ENCODE measurements at regions not wholly inside any gene's neighbourhood (a gene's known extent, or its start where the extent isn't known, plus 50 kb on each side); places are given as distances from the start of the nearest gene placed in this dataset.

- peak overlapping the region; percentile 56 for H3K4me2 ChIP-seq (ENCODE audit: low read depth, low read length, poor library complexity, severe bottlenecking)
- H3K9me3 ChIP-seq (ENCODE audit: insufficient read depth, low read depth, low read length), result 0 out of 2 replicates have a peak, but pooled peaks cover 8% of the 10 kb centered on the region
- H4K20me1 ChIP-seq (ENCODE audit: insufficient read depth, low read length, poor library complexity, severe bottlenecking), result no peaks in the 10 kb centered on the region
- H3K9ac ChIP-seq (ENCODE audit: low read depth, low read length, poor library complexity, severe bottlenecking), result peak overlapping the region; percentile 5
- H3K27me3 ChIP-seq (ENCODE audit: insufficient read depth, low read length, poor library complexity, severe bottlenecking), result no peaks in the 10 kb centered on the region
- H3K4me1 ChIP-seq (ENCODE audit: insufficient read depth, low read length, poor library complexity, severe bottlenecking), result peaks cover 13% of the 10 kb centered on the region
- no peaks in the 10 kb centered on the region for H3K9me2 ChIP-seq (replicated peaks; ENCODE audit: low read depth, low read length)
- peaks cover 12% of the 10 kb centered on the region; the same call in 1 of the 2 replicates for H3K36me3 ChIP-seq (ENCODE audit: insufficient read depth, low read length)
- H3K79me2 ChIP-seq (ENCODE audit: insufficient read depth, low read length), result peaks cover 22% of the 10 kb centered on the region; the same call in 1 of the 2 replicates
- no peaks in the 10 kb centered on the region for H3F3A ChIP-seq (ENCODE audit: low read depth)
- H2AFZ ChIP-seq (ENCODE audit: low read length), result no peak overlapping the region
- no peak for TF ChIP-seq CTCF (conservative IDR thresholded peaks at IDR 0.05; ENCODE audit: low read length)
- H3K4me3 ChIP-seq (ENCODE audit: low read length, poor library complexity, severe bottlenecking), result peak overlapping the region; percentile 14
Observed at GRCh38 chr22:49600891-49601431, 226.7 kb downstream of the BRD1 start.

- Histone ChIP-seq H2AFZ (ENCODE audit: low read length) (no peak overlapping the region), H3F3A (ENCODE audit: low read depth) (no peaks in the 10 kb centered on the region), H3K4me3 (ENCODE audit: low read length, poor library complexity, severe bottlenecking) (peak overlapping the region; percentile 14), H3K27me3 (ENCODE audit: insufficient read depth, low read length, poor library complexity, severe bottlenecking) (no peaks in the 10 kb centered on the region), H3K4me1 (ENCODE audit: insufficient read depth, low read length, poor library complexity, severe bottlenecking) (peaks cover 13% of the 10 kb centered on the region), H3K9me2 (replicated peaks; ENCODE audit: low read depth, low read length) (no peaks in the 10 kb centered on the region), H3K9me3 (ENCODE audit: insufficient read depth, low read depth, low read length) (0 out of 2 replicates have a peak, but pooled peaks cover 8% of the 10 kb centered on the region), H3K79me2 (ENCODE audit: insufficient read depth, low read length) (peaks cover 22% of the 10 kb centered on the region; the same call in 1 of the 2 replicates), H3K9ac (ENCODE audit: low read depth, low read length, poor library complexity, severe bottlenecking) (peak overlapping the region; percentile 5), H3K4me2 (ENCODE audit: low read depth, low read length, poor library complexity, severe bottlenecking) (peak overlapping the region; percentile 56), H3K36me3 (ENCODE audit: insufficient read depth, low read length) (peaks cover 17% of the 10 kb centered on the region; the same call in 1 of the 2 replicates), H4K20me1 (ENCODE audit: insufficient read depth, low read length, poor library complexity, severe bottlenecking) (no peaks in the 10 kb centered on the region)
- no peak for TF ChIP-seq CTCF (conservative IDR thresholded peaks at IDR 0.05; ENCODE audit: low read length)
- no peak for TF ChIP-seq EZH2phosphoT487 (IDR thresholded peaks at IDR 0.05; ENCODE audit: borderline replicate concordance)
Observed at GRCh38 chr22:49600468-49600867, 227.2 kb downstream of the BRD1 start.

GRCh38 chr22:49599691-49600455 lies 227.8 kb downstream of the BRD1 start:
- peaks cover 23% of the 10 kb centered on the region; the same call in 1 of the 2 replicates for H3K36me3 ChIP-seq (ENCODE audit: insufficient read depth, low read length)

More at GRCh38 chr22:49599691-49600455, 227.8 kb downstream of the BRD1 start:
- Histone ChIP-seq H3K27me3 (ENCODE audit: insufficient read depth, low read length, poor library complexity, severe bottlenecking) (no peaks in the 10 kb centered on the region), H3F3A (ENCODE audit: low read depth) (no peaks in the 10 kb centered on the region), H3K4me1 (ENCODE audit: insufficient read depth, low read length, poor library complexity, severe bottlenecking) (peaks cover 13% of the 10 kb centered on the region), H3K9me2 (replicated peaks; ENCODE audit: low read depth, low read length) (no peaks in the 10 kb centered on the region), H3K4me3 (ENCODE audit: low read length, poor library complexity, severe bottlenecking) (no peak overlapping the region), H3K4me2 (ENCODE audit: low read depth, low read length, poor library complexity, severe bottlenecking) (no peak overlapping the region), H4K20me1 (ENCODE audit: insufficient read depth, low read length, poor library complexity, severe bottlenecking) (no peaks in the 10 kb centered on the region), H3K79me2 (ENCODE audit: insufficient read depth, low read length) (peaks cover 22% of the 10 kb centered on the region; the same call in 1 of the 2 replicates), H3K9me3 (ENCODE audit: insufficient read depth, low read depth, low read length) (0 out of 2 replicates have a peak, but pooled peaks cover 4% of the 10 kb centered on the region), H3K9ac (ENCODE audit: low read depth, low read length, poor library complexity, severe bottlenecking) (no peak overlapping the region), H2AFZ (ENCODE audit: low read length) (no peak overlapping the region)
- TF ChIP-seq CTCF (conservative IDR thresholded peaks at IDR 0.05; ENCODE audit: low read length) (no peak), EZH2phosphoT487 (IDR thresholded peaks at IDR 0.05; ENCODE audit: borderline replicate concordance) (no peak)
